ENCODE measurements at regions not wholly inside any gene's neighbourhood (a gene's known extent, or its start where the extent isn't known, plus 50 kb on each side); places are given as distances from the start of the nearest gene placed in this dataset.
A peak's percentile ranks its signal among the peaks of the same experiment; 100 is the strongest.
"Not testable (repeated sequence)": the region's sequence is repeated elsewhere in the genome, so short reads cannot be mapped to it uniquely, and the experiment has no call there.

GRCh38 chr1:146748686-146749085, 189.4 kb upstream of the NBPF12 start:
- peak; percentile 12 for TF ChIP-seq CTCF (IDR thresholded peaks at IDR 0.05; ENCODE audit: poor library complexity)
- TF ChIP-seq EZH2 (IDR thresholded peaks at IDR 0.05; ENCODE audit: borderline replicate concordance): not testable (repeated sequence)

All from hepatocyte (in vitro differentiated cells).